ENCODE measurements at regions not wholly inside any gene's neighbourhood (a gene's known extent, or its start where the extent isn't known, plus 50 kb on each side); places are given as distances from the start of the nearest gene placed in this dataset.

- TF ChIP-seq CTCF (IDR thresholded peaks at IDR 0.05; ENCODE audit: low read length) (no peak), EZH2 (optimal IDR thresholded peaks at IDR 0.05; ENCODE audit: low read depth, low read length) (no peak)
These were observed 457.4 kb downstream of the SMARCA1 start for GRCh38 chrX:129065895-129066294.
